Neuronal stem cell (in vitro differentiated cells): ENCODE measurements at regions not wholly inside any gene's neighbourhood (a gene's known extent, or its start where the extent isn't known, plus 50 kb on each side); places are given as distances from the start of the nearest gene placed in this dataset.

Experiments used
- DNase-seq: peaks from one replicate; pipeline ENCODE4 v3.0.0-alpha.2; 2013; ENCODE audit warnings: low spot score
- H2AFZ ChIP-seq: one replicate; pipeline ENCODE4 v1.6.1; 2013; ENCODE audit warnings: mild to moderate bottlenecking, low read length, inconsistent platforms
- H2AK5ac ChIP-seq: 2 replicates; pipeline ENCODE4 v1.6.1; 2013; ENCODE audit warnings: low read depth, mild to moderate bottlenecking, inconsistent platforms, low read length, moderate library complexity, mixed read lengths
- H2BK120ac ChIP-seq: 2 replicates; pipeline ENCODE4 v1.6.1; 2013; ENCODE audit warnings: low read depth, mild to moderate bottlenecking, inconsistent platforms, low read length, moderate library complexity, mixed read lengths
- H2BK12ac ChIP-seq: one replicate; pipeline ENCODE4 v1.6.1; 2013; ENCODE audit warnings: low read length, inconsistent platforms
- H2BK15ac ChIP-seq: 2 replicates; pipeline ENCODE4 v1.6.1; 2013; ENCODE audit warnings: mild to moderate bottlenecking, low read length, inconsistent platforms, mixed read lengths
- H2BK5ac ChIP-seq: one replicate; pipeline ENCODE4 v1.6.1; 2013; ENCODE audit warnings: inconsistent platforms, mild to moderate bottlenecking, low read length, moderate library complexity
- H3K14ac ChIP-seq: one replicate; pipeline ENCODE4 v1.6.1; 2013; ENCODE audit warnings: low read length, inconsistent platforms
- H3K18ac ChIP-seq: 2 replicates; pipeline ENCODE4 v1.6.1; 2013; ENCODE audit warnings: low read length, inconsistent platforms
- H3K23ac ChIP-seq: 2 replicates; pipeline ENCODE4 v1.6.1; 2013; ENCODE audit warnings: low read depth, mild to moderate bottlenecking, mixed read lengths, low read length, inconsistent platforms; ENCODE audit not compliant: poor library complexity
- H3K27ac ChIP-seq: replicated peaks from 3 replicates; pipeline ENCODE4 v1.5.1; 2013; ENCODE audit warnings: low read length, inconsistent platforms
- H3K27me3 ChIP-seq, 3 experiments: 2 replicates each; pipeline ENCODE4 v1.6.1; 2013; ENCODE audit warnings: low read length in 3 of 3, mild to moderate bottlenecking in 2 of 3, inconsistent platforms in 1 of 3, low read depth in 1 of 3, mixed read lengths in 1 of 3, moderate library complexity in 1 of 3; ENCODE audit not compliant: control insufficient read depth in 3 of 3, insufficient read depth in 3 of 3
- H3K36me3 ChIP-seq, 2 donors: replicated peaks in 1 of 2; 2 replicates each; pipeline ENCODE4 v1.6.1; 2013; ENCODE audit warnings: low read length in 2 of 2; ENCODE audit not compliant: control insufficient read depth in 2 of 2, insufficient read depth in 2 of 2
- H3K4ac ChIP-seq: 2 replicates; pipeline ENCODE4 v1.6.1; 2013; ENCODE audit warnings: inconsistent platforms, mild to moderate bottlenecking, low read length, moderate library complexity
- H3K4me1 ChIP-seq, 2 donors: 1 replicate in 1 of 2; 2 replicates in 1 of 2; pipeline ENCODE4 v1.6.1; 2013; ENCODE audit warnings: low read length in 2 of 2, low read depth in 1 of 2; ENCODE audit not compliant: control insufficient read depth in 2 of 2, insufficient read depth in 1 of 2
- H3K4me2 ChIP-seq: one replicate; pipeline ENCODE4 v1.6.1; 2013; ENCODE audit warnings: mild to moderate bottlenecking, low read length, inconsistent platforms; ENCODE audit not compliant: insufficient read depth, poor library complexity, severe bottlenecking
- H3K4me3 ChIP-seq, 2 donors: 2 replicates each; pipeline ENCODE4 v1.5.1; 2013; ENCODE audit warnings: low read length in 2 of 2, mild to moderate bottlenecking in 2 of 2, inconsistent platforms in 1 of 2, moderate library complexity in 1 of 2
- H3K79me1 ChIP-seq: one replicate; pipeline ENCODE4 v1.6.1; 2013; ENCODE audit warnings: low read depth, mild to moderate bottlenecking, inconsistent platforms, low read length, moderate library complexity
- H3K9ac ChIP-seq: one replicate; pipeline ENCODE4 v1.6.1; 2013; ENCODE audit warnings: mild to moderate bottlenecking, low read depth, low read length, inconsistent platforms; ENCODE audit not compliant: poor library complexity
- H3K9me3 ChIP-seq, 2 donors: replicated peaks in 1 of 2; 2 replicates each; pipeline versions ENCODE3 to v1.6.1; 2013; ENCODE audit warnings: low read length in 2 of 2, mild to moderate bottlenecking in 2 of 2, inconsistent platforms in 1 of 2, low read depth in 1 of 2, mixed read lengths in 1 of 2, moderate library complexity in 1 of 2; ENCODE audit not compliant: control insufficient read depth in 2 of 2, insufficient read depth in 1 of 2
- H4K8ac ChIP-seq: one replicate; pipeline ENCODE4 v1.6.1; 2013; ENCODE audit warnings: low read depth, mild to moderate bottlenecking, inconsistent platforms, low read length, moderate library complexity
- H4K91ac ChIP-seq: one replicate; pipeline ENCODE4 v1.6.1; 2013; ENCODE audit warnings: low read length, low read depth, mild to moderate bottlenecking, inconsistent platforms; ENCODE audit not compliant: poor library complexity
- WGBS, 2 donors: extraction: QIAGEN DNeasy Blood & Tissue Kit; methylation state at CpG; one replicate each; pipeline ENCODE4 v1.1.7; 2013; ENCODE audit warnings: missing lambda C conversion rate in 2 of 2, mixed read lengths in 1 of 2; ENCODE audit not compliant: insufficient read length in 2 of 2, insufficient replicate concordance in 1 of 2; ENCODE audit errors: extremely low coverage in 2 of 2; 5-methylcytosine and 5-hydroxymethylcytosine counted together

- Histone ChIP-seq H4K91ac (no peak overlapping the region), H2BK12ac (no peak overlapping the region), H3K27ac (no peak overlapping the region), H3K9ac (no peak overlapping the region), H2BK15ac (no peak overlapping the region), H3K4me2 (no peak overlapping the region), H3K4me1 (peaks cover 0 to 3% of the 10 kb centered on the region in 2 donors), H3K23ac (no peak overlapping the region), H2BK120ac (no peak overlapping the region), H3K14ac (no peak overlapping the region), H3K4me3 (no peak overlapping the region), H3K36me3 (no peaks in the 10 kb centered on the region), H3K4ac (no peak overlapping the region), H3K18ac (no peak overlapping the region), H3K79me1 (peaks cover 2% of the 10 kb centered on the region), H3K9me3 (no peaks in the 10 kb centered on the region), H2AK5ac (no peak overlapping the region), H3K27me3 (no peaks in the 10 kb centered on the region), H2AFZ (no peak overlapping the region), H4K8ac (no peak overlapping the region), H2BK5ac (no peak overlapping the region)
- no peak for DNase-seq
Observed at GRCh38 chr13:71039440-71039839, 827.6 kb downstream of the DACH1 start.

GRCh38 chr13:71034018-71034417 lies 833.0 kb downstream of the DACH1 start:
- no CpG with 5 or more reads among the region's 4 CpGs for whole genome bisulfite sequencing, 2 donors
- Histone ChIP-seq H2BK15ac (no peak overlapping the region), H3K4ac (no peak overlapping the region), H2AFZ (peak overlapping the region; percentile 31), H3K23ac (no peak overlapping the region), H2BK5ac (no peak overlapping the region), H3K27me3 (no peaks in the 10 kb centered on the region), H2AK5ac (no peak overlapping the region), H3K36me3 (no peaks in the 10 kb centered on the region), H3K4me1 (no peaks in the 10 kb centered on the region), H3K9ac (no peak overlapping the region), H4K91ac (no peak overlapping the region), H3K18ac (peak overlapping the region; percentile 17), H3K4me3 (no peak overlapping the region), H4K8ac (no peak overlapping the region), H3K27ac (no peak overlapping the region), H2BK12ac (no peak overlapping the region), H3K79me1 (peaks cover 2% of the 10 kb centered on the region), H3K9me3 (peaks cover 0 to 11% of the 10 kb centered on the region in 2 donors), H2BK120ac (no peak overlapping the region), H3K14ac (peak overlapping the region; percentile 84), H3K4me2 (no peak overlapping the region)
- no peak for DNase-seq

- no peak overlapping the region for H2BK15ac ChIP-seq
- H4K8ac ChIP-seq = peak overlapping the region; percentile 78
- H2AFZ ChIP-seq = peak overlapping the region; percentile 13
- H3K4me3 ChIP-seq = peak overlapping the region in 1 of 2 donors; percentile 12
- no peaks in the 10 kb centered on the region for H3K36me3 ChIP-seq
- H3K9ac ChIP-seq = no peak overlapping the region
- H3K4me1 ChIP-seq = no peaks in the 10 kb centered on the region
- no peaks in the 10 kb centered on the region for H3K27me3 ChIP-seq
- H3K27ac ChIP-seq = no peak overlapping the region
- no peak overlapping the region for H3K14ac ChIP-seq
- H3K4me2 ChIP-seq = no peak overlapping the region
- no peak for DNase-seq
- H4K91ac ChIP-seq = no peak overlapping the region
- no peak overlapping the region for H3K23ac ChIP-seq
- peaks cover 1% of the 10 kb centered on the region for H3K79me1 ChIP-seq
- peaks cover 0 to 11% of the 10 kb centered on the region in 2 donors for H3K9me3 ChIP-seq
- H2BK12ac ChIP-seq = no peak overlapping the region
- H2BK120ac ChIP-seq = no peak overlapping the region
- no peak overlapping the region for H2BK5ac ChIP-seq
- H2AK5ac ChIP-seq = no peak overlapping the region
- no peak overlapping the region for H3K4ac ChIP-seq
- H3K18ac ChIP-seq = no peak overlapping the region
Observed at GRCh38 chr13:71033026-71033425, 834.0 kb downstream of the DACH1 start.

GRCh38 chr13:71030784-71031183 lies 836.2 kb downstream of the DACH1 start:
- no peak overlapping the region for H3K4me2 ChIP-seq
- H3K23ac ChIP-seq = no peak overlapping the region
- WGBS, 2 donors = no CpG with 5 or more reads among the region's 6 CpGs
- H3K36me3 ChIP-seq = no peaks in the 10 kb centered on the region
- H2BK15ac ChIP-seq = no peak overlapping the region
- no peak overlapping the region for H3K9ac ChIP-seq
- H2AFZ ChIP-seq = peak overlapping the region; percentile 24
- no peak overlapping the region for H2BK120ac ChIP-seq
- H3K4ac ChIP-seq = no peak overlapping the region
- H3K4me1 ChIP-seq = no peaks in the 10 kb centered on the region
- no peaks in the 10 kb centered on the region for H3K27me3 ChIP-seq
- H3K14ac ChIP-seq = no peak overlapping the region
- peaks cover 0 to 11% of the 10 kb centered on the region in 2 donors for H3K9me3 ChIP-seq
- H3K18ac ChIP-seq = no peak overlapping the region
- no peak overlapping the region for H4K8ac ChIP-seq
- no peak overlapping the region for H2AK5ac ChIP-seq
- H2BK5ac ChIP-seq = no peak overlapping the region
- H3K79me1 ChIP-seq = no peaks in the 10 kb centered on the region
- H3K4me3 ChIP-seq = no peak overlapping the region
- no peak overlapping the region for H3K27ac ChIP-seq
- no peak overlapping the region for H4K91ac ChIP-seq
- H2BK12ac ChIP-seq = no peak overlapping the region
- DNase-seq = no peak
